ENCODE measurements at regions not wholly inside any gene's neighbourhood (a gene's known extent, or its start where the extent isn't known, plus 50 kb on each side); places are given as distances from the start of the nearest gene placed in this dataset.

DNA sequence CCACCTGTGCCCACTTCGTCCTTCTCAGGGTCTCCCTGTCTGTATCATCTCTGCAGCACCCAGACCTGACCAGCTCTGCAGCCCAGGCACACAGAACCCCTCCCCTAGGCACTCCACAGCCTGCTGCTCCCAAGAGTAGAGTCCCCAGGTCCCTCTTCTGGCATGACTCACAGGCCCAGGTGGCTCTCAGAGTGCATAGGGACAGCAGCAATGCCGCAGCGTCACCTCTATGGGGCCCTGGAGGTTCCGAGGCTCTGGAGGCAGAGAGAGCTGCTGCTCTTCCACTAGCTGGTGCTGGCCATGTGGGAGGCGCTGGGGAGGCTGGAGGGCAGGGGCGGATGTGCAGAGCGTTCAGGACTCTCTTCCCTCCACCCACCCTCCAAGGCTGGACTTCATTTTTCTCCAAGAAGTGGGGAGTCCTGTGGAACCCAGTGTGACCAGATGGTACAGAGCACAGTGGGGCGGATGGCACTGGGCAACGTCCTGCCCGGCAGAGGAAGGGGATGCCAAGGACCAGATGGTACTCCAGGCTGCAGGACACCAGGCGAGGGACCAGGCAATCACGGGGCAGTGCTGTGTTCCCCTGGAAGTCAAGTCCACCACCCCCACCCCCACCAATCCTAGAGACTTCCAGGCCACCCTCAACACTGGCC lies 151.7 kb downstream of the RBFOX3 start:
- no peak for DNase-seq (ENCODE audit: low read depth in 1 of 2, low spot score in 2 of 2)
- 0 out of 2 replicates have a peak, but pooled peaks cover 4% of the 10 kb centered on the region for H3K4me1 ChIP-seq (replicated peaks)
- no peak overlapping the region for H3K4me3 ChIP-seq
- H3K27ac ChIP-seq: no peak overlapping the region
- no peaks in the 10 kb centered on the region for H3K9me3 ChIP-seq (replicated peaks)
- H3K27me3 ChIP-seq (replicated peaks): peaks cover 39% of the 10 kb centered on the region
- no peaks in the 10 kb centered on the region for H3K36me3 ChIP-seq

DNA sequence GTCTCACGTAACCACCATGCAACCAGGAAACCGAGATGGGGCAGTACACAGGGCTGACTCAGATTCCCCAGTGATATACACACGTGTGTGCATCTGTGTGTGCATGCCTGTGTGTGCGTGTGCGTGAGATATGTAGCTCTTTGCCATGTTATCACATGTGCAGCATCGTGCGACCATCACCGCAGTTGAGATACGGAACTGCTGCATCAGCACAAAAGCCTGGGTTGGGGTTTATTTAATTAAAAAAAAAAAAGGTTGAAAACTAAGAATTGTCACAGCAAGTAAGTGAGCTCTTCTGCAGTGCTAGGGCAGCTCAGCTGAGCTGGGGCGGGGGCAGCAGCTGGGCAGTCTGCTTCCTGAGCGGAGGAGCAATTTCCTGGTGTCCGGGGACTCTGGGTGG lies 152.5 kb downstream of the RBFOX3 start:
- Histone ChIP-seq H3K27ac (no peak overlapping the region), H3K36me3 (no peaks in the 10 kb centered on the region), H3K9me3 (replicated peaks) (no peaks in the 10 kb centered on the region)

DNA sequence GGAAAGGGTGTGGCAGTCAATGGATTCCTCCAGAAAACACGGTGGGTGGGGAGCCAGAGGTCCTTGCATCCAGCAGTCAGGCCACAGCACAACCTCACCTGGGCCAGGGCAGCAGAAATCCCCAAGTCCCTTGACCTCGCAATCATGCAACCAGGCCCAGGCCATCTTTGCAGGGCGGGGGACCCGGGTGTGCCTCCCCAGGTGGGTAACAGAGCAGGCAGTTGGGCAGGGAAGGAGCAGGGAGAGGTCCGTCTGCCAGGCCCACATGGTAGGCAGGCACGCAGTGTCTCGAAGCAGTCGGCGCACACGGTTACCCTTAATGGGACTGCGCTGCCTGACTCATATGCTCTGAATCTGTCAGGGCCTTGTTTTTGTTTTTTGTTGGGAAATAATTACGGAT lies 153.0 kb downstream of the RBFOX3 start:
- DNase-seq (ENCODE audit: low read depth in 1 of 2, low spot score in 2 of 2): no peak
- no peak overlapping the region for H3K4me3 ChIP-seq
- no peaks in the 10 kb centered on the region for H3K36me3 ChIP-seq
- no peak overlapping the region for H3K27ac ChIP-seq
- H3K27me3 ChIP-seq (replicated peaks): peaks cover 46% of the 10 kb centered on the region
- no peaks in the 10 kb centered on the region for H3K9me3 ChIP-seq (replicated peaks)
- 0 out of 2 replicates have a peak, but pooled peaks cover 4% of the 10 kb centered on the region for H3K4me1 ChIP-seq (replicated peaks)

More for the DNA sequence above, 152.5 kb downstream of the RBFOX3 start:
- Histone ChIP-seq H3K27me3 (replicated peaks) (peaks cover 42% of the 10 kb centered on the region), H3K4me3 (no peak overlapping the region), H3K4me1 (replicated peaks) (0 out of 2 replicates have a peak, but pooled peaks cover 4% of the 10 kb centered on the region)
- DNase-seq (ENCODE audit: low read depth in 1 of 2, low spot score in 2 of 2): no peak

DNA sequence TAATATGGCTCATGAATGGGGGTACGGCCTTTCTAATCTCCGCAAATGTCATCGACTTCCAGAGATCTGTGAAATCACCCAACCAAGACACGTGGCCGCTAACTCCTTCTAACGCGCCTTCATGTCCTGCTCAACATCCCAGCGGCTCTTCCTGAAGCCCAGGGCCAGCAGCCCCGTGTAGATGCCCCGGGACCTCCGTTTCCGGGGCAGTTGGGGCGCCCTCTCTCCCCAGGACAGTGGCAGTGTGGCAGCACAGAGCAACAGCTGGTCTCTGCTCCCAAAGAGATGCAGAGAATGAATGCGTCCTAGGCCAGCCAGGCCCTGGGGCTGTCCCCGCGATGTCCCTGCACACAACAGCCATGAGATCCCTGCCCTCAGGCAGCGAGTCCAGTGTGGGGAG lies 153.5 kb downstream of the RBFOX3 start:
- Histone ChIP-seq H3K9me3 (replicated peaks) (no peaks in the 10 kb centered on the region), H3K27ac (no peak overlapping the region), H3K36me3 (no peaks in the 10 kb centered on the region), H3K4me3 (no peak overlapping the region), H3K4me1 (replicated peaks) (0 out of 2 replicates have a peak, but pooled peaks cover 4% of the 10 kb centered on the region), H3K27me3 (replicated peaks) (peaks cover 50% of the 10 kb centered on the region)
- DNase-seq (ENCODE audit: low read depth in 1 of 2, low spot score in 2 of 2): no peak

DNA sequence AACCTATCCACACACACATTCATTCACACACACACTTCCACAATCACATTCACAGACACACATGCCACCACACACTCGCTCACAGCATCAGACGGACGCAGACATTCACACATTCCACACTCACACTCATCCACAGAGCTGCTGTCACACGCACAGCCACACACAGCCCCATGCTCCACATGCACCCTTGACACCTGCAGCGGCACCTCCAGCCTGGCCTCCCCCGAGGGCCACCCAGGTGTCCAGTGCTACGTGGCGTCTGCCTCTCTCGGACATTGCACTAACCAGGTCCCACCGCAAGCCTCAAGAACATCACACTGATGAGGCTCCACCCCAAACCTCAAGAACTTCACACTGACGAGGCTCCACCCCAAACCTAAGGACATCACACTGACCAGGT lies 155.2 kb downstream of the RBFOX3 start:
- H3K36me3 ChIP-seq: no peaks in the 10 kb centered on the region
- no peak overlapping the region for H3K27ac ChIP-seq
- H3K27me3 ChIP-seq (replicated peaks): peaks cover 68% of the 10 kb centered on the region
- no peaks in the 10 kb centered on the region for H3K4me1 ChIP-seq (replicated peaks)
- no peaks in the 10 kb centered on the region for H3K9me3 ChIP-seq (replicated peaks)
- H3K4me3 ChIP-seq: no peak overlapping the region
- no peak for DNase-seq (ENCODE audit: low read depth in 1 of 2, low spot score in 2 of 2)

DNA sequence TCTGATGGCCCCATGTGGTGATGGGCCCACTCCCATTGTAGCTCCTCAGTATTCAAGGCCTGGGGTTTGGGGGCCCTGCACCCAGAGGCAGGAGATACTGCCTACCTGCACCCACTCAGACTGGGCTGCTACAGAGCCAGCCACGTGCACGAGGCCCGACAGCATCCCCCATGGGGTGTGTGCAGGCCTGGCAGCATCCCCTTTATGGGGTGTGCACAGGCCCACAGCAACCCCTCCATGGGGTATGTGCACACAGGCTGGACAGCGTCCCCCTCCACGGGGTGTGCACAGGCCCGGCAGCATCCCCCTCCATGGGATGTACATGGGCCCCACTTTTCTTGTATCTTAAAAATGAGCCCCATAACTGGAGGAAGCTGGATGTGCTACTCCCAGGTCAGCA lies 156.0 kb downstream of the RBFOX3 start:
- Histone ChIP-seq H3K4me3 (no peak overlapping the region), H3K36me3 (no peaks in the 10 kb centered on the region), H3K4me1 (replicated peaks) (no peaks in the 10 kb centered on the region), H3K9me3 (replicated peaks) (no peaks in the 10 kb centered on the region), H3K27ac (no peak overlapping the region), H3K27me3 (replicated peaks) (peaks cover 74% of the 10 kb centered on the region)
- DNase-seq (ENCODE audit: low read depth in 1 of 2, low spot score in 2 of 2): no peak

DNA sequence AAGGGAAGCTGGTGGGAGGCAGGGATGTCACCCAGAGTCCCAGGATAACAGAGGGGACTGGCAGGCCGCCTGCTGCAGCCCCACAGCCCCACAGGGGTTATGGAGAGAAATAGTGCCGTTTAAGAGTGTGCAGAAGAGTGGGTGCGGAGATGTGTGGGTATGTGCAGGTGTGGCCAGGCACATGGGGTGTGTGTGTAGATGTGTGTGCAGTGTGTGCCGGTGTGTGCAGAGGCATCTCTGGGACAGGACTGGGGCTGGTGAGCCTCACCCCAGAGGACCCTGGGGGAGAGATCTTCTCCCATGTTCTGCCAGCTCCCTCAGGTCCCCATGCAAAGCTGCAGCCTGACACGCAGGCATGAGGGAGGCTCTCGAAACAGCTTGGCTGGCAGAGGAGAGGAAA lies 157.4 kb downstream of the RBFOX3 start:
- Histone ChIP-seq H3K9me3 (replicated peaks) (no peaks in the 10 kb centered on the region), H3K27me3 (replicated peaks) (peaks cover 88% of the 10 kb centered on the region)

DNA sequence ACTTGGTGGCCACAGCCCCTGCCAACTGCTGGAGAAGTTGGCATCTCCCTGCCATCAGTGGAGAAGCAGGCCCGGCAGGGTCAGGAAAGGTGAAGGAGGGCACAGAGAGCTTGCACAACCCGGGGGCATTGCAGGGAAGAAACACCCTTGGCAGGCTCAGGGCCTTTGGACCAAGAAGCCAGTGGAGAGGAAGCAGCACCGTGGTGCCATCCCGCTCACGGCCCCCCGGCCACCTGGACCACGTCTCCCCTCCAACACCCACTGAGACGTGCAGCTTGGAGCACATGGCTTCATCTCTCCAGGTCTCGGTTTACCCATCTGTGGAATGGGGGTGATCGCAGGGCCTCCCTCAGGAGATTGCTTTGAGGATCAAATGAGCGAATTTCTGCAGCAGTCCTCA lies 158.1 kb downstream of the RBFOX3 start:
- Histone ChIP-seq H3K4me1 (replicated peaks) (no peaks in the 10 kb centered on the region), H3K27ac (no peak overlapping the region), H3K27me3 (replicated peaks) (peaks cover 92% of the 10 kb centered on the region), H3K36me3 (no peaks in the 10 kb centered on the region), H3K9me3 (replicated peaks) (peaks cover 3% of the 10 kb centered on the region), H3K4me3 (no peak overlapping the region)
- no peak for DNase-seq (ENCODE audit: low read depth in 1 of 2, low spot score in 2 of 2)

More for the DNA sequence above, 157.4 kb downstream of the RBFOX3 start:
- Histone ChIP-seq H3K36me3 (no peaks in the 10 kb centered on the region), H3K4me1 (replicated peaks) (no peaks in the 10 kb centered on the region), H3K4me3 (no peak overlapping the region), H3K27ac (no peak overlapping the region)
- no peak for DNase-seq (ENCODE audit: low read depth in 1 of 2, low spot score in 2 of 2)

DNA sequence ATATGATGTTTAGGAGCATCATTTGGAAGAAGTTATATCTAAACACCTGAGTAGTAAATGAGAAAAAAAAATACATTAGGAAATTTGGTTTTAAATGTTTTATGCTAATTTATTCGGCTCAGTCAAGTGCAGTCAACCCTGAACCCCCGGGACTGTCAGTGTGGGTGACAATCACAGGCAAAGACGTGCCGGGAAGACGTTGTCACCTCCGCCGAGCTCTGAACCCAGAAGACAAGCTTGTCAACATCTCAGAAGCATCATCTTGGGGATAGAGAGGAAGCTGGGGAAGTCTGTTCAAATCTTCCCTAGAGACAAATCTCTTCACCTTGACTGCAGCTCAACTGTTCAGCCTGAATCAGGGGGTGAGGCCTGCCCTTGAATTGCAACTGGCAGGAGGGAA lies 159.7 kb downstream of the RBFOX3 start:
- Histone ChIP-seq H3K9me3 (replicated peaks) (peaks cover 7% of the 10 kb centered on the region), H3K4me1 (replicated peaks) (no peaks in the 10 kb centered on the region), H3K4me3 (no peak overlapping the region), H3K36me3 (no peaks in the 10 kb centered on the region), H3K27ac (no peak overlapping the region), H3K27me3 (replicated peaks) (peaks cover 94% of the 10 kb centered on the region)
- DNase-seq (ENCODE audit: low read depth in 1 of 2, low spot score in 2 of 2): no peak

DNA sequence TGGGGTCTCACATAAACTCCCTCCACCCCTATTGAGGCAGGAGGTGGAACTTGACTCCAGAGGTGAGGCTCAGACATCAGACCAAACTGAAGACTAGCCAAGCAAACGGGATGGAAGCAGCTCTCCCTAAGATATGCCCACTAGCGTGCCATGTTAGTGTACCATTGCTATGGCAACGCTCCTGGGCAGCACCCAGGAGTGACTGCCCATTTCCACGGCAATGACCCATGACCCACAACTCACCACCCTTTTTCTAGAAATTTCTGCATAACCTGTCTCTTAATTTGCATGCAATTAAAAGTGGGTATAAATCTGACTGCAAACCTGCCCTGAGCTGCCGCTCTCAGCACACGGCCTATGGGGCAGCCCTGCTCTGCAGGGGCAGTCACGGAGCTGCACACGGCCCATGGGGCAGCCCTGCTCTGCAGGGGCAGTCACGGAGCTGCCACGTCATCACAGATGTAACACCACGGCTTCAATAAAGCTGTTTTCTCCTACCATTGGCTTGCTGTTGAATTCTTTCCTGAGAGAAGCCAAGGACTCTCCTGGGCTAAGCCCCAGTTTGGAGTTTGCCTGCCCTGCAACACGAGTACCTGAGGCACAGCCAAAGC lies 164.3 kb downstream of the RBFOX3 start:
- DNase-seq (ENCODE audit: low read depth in 1 of 2, low spot score in 2 of 2): no peak
- H3K27ac ChIP-seq: no peak overlapping the region
- H3K4me1 ChIP-seq (replicated peaks): no peaks in the 10 kb centered on the region
- H3K4me3 ChIP-seq: no peak overlapping the region
- no peaks in the 10 kb centered on the region for H3K36me3 ChIP-seq
- peaks cover 7% of the 10 kb centered on the region for H3K9me3 ChIP-seq (replicated peaks)
- peaks cover 82% of the 10 kb centered on the region for H3K27me3 ChIP-seq (replicated peaks)

DNA sequence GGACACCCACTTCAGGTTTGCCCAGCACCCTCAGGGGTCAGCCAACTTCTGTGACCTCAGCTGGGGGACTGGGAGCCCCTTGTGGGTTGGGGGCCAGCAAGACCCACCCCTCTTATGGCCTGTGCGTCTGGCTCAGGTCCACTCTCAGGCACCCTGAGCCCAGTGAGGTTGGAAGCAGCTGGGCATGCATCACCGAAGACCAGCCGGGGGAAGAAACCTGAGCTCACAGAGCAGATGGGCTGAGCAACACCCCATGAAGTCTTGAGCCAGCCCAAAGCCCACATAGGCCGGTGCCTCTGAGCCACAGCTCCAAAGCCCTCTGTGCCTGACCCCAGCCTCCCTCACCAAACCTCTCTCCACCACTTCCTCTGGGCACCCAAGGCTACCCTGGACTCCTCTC lies 166.7 kb downstream of the RBFOX3 start:
- H3K9me3 ChIP-seq (replicated peaks): peaks cover 7% of the 10 kb centered on the region
- H3K4me1 ChIP-seq (replicated peaks): no peaks in the 10 kb centered on the region
- peaks cover 77% of the 10 kb centered on the region for H3K27me3 ChIP-seq (replicated peaks)
- no peak overlapping the region for H3K27ac ChIP-seq
- no peaks in the 10 kb centered on the region for H3K36me3 ChIP-seq
- no peak for DNase-seq (ENCODE audit: low read depth in 1 of 2, low spot score in 2 of 2)
- no peak overlapping the region for H3K4me3 ChIP-seq

DNA sequence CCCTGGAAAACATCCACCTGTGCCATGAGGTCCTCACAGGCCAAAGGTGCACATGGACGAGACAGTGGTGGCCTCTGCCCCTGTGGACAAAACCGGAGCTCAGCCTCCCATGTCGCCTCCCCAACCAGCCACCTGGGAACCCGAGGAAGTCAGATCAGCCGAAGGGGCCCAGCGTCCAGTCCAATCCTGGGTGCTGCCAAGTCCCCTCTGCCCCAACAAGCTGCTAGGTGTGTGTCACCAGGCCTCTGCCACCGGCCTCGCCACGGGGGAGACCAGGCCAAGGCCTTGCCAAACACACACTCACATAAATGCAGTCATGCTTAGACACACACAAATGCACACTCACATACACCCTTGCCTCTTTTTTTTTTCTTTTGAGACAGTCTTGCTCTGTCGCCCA lies 167.8 kb downstream of the RBFOX3 start:
- H3K27ac ChIP-seq: no peak overlapping the region
- no peaks in the 10 kb centered on the region for H3K36me3 ChIP-seq
- no peak overlapping the region for H3K4me3 ChIP-seq
- peaks cover 7% of the 10 kb centered on the region for H3K9me3 ChIP-seq (replicated peaks)
- no peaks in the 10 kb centered on the region for H3K4me1 ChIP-seq (replicated peaks)
- peaks cover 77% of the 10 kb centered on the region for H3K27me3 ChIP-seq (replicated peaks)
- no peak for DNase-seq (ENCODE audit: low read depth in 1 of 2, low spot score in 2 of 2)

DNA sequence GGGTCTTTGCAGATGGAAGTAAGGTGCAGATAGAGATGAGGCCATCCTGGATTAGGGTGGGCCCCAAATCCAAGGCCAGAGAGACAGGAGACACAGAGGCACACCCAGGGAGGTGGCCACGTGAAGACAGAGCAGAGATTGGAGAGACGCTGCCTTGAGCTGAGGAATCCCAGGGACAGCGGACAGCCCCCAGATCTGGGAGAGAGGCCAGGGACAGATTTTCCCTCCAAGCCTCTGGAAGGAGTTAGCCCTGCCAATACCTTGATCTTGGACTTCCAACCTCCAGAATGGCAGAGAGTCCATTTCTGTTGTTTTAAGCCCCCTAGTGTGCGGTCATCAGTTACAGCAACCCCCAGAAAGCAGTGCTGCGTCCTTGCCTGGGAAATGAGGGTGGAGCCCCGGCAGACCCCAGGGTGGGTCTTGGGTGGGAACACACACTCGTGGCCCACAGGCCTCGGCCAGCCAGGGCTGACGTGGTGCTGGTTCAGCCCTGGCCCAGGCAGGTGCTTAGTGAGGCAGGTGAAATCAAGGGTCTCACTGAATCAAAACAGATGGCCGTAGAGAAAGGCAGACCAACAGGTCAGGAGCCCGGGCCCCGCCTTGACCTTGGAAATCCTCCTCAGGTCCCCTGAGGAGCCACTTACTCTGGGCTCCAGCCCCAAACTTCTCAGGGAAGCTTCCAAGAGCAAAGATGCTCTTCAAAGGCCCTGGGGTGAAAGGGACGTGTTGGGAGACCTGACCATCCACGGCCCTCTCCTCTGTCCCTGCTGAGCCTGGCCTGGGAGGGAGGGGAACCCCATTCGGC lies 169.3 kb downstream of the RBFOX3 start:
- H3K27me3 ChIP-seq (replicated peaks): peaks cover 79% of the 10 kb centered on the region
- H3K4me1 ChIP-seq (replicated peaks): no peaks in the 10 kb centered on the region
- no peak for DNase-seq (ENCODE audit: low read depth in 1 of 2, low spot score in 2 of 2)
- H3K27ac ChIP-seq: no peak overlapping the region
- H3K9me3 ChIP-seq (replicated peaks): no peaks in the 10 kb centered on the region
- H3K36me3 ChIP-seq: no peaks in the 10 kb centered on the region
- H3K4me3 ChIP-seq: no peak overlapping the region

DNA sequence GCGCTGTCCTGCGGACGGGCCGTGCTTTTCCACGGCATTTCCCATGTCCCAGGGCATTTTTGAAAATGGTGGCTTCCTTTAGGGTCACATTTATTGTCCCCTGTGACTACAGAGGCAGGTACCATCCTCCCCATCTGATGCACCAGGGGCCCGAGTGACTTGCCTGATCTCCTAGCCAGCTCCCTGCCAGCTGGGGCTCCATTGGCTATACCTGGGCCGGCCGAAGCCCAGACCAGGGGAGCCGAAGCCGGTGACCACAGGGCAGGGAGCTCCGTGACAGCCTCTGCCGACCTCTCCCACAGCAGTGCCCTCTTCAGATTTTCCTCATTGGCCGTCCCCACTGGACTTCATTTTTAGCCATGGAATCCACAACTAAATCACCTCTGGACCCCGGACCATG lies 170.6 kb downstream of the RBFOX3 start:
- no peaks in the 10 kb centered on the region for H3K36me3 ChIP-seq
- H3K4me3 ChIP-seq: no peak overlapping the region
- H3K27me3 ChIP-seq (replicated peaks): peaks cover 79% of the 10 kb centered on the region
- H3K9me3 ChIP-seq (replicated peaks): no peaks in the 10 kb centered on the region
- DNase-seq (ENCODE audit: low read depth in 1 of 2, low spot score in 2 of 2): no peak
- no peaks in the 10 kb centered on the region for H3K4me1 ChIP-seq (replicated peaks)
- H3K27ac ChIP-seq: no peak overlapping the region

All from SJSA1 (cell line).